Cerebellar cortex (tissue), 1 donor: ENCODE measurements at regions not wholly inside any gene's neighbourhood (a gene's known extent, or its start where the extent isn't known, plus 50 kb on each side); places are given as distances from the start of the nearest gene placed in this dataset.
"Not testable (repeated sequence)": the region's sequence is repeated elsewhere in the genome, so short reads cannot be mapped to it uniquely, and the experiment has no call there.

ENCODE experiments used
- DNase-seq: peaks from one replicate; pipeline ENCODE4 v3.0.0-alpha.2; 2015; ENCODE audit warnings: low spot score

GRCh38 chr13:74730556-74731331, 596.5 kb upstream of the KLF12 start:
- no peak for DNase-seq

- DNase-seq, result no peak
Measured at GRCh38 chr13:74726206-74726605, 592.0 kb upstream of the KLF12 start.

- DNase-seq, result not testable (repeated sequence)
Measured at GRCh38 chr13:74718232-74718842, 584.1 kb upstream of the KLF12 start.

DNA sequence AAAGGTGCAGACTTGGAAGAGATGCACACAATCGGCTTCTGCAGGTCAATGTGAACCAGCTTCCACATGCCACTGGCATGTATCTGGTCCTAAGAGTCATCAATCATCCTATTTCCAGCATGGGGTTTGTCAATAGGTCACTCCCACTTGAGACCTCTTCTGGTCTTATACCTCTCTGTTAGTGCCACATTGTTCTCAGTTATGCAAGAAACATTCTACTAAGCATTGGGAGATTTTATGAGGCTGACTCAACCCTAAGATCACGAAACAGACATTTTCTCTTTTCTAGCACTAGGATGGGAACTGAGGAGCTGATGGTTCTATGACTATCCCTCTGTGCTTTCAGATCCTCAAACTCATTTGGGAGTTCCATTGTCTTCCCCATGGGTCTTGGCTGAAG, 581.5 kb upstream of the KLF12 start:
- DNase-seq, result no peak

GRCh38 chr13:74710006-74710405, 575.8 kb upstream of the KLF12 start:
- no peak for DNase-seq

- DNase-seq, result no peak
Measured at GRCh38 chr13:74709226-74709625, 575.0 kb upstream of the KLF12 start.

- no peak for DNase-seq
Measured at GRCh38 chr13:74708629-74709028, 574.4 kb upstream of the KLF12 start.

DNA sequence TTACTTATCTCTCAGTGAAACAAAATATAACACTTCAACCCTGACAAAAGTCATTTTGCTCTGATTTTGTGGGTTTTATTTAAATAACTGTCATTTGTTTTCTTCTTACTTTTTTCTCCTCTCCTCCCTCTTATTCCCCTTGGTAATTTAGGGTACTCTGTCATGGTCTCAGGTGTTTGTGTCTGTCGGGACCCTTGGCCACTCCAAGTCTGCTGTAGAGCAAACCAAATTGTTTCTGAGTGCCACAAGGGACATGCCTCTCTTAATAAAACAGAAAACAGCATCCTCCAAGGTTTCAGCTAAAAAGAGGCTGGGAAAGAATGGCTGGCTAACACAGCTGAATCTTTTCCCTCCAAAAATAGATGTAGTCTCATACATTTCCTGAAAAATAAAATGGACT, 573.1 kb upstream of the KLF12 start:
- no peak for DNase-seq

DNA sequence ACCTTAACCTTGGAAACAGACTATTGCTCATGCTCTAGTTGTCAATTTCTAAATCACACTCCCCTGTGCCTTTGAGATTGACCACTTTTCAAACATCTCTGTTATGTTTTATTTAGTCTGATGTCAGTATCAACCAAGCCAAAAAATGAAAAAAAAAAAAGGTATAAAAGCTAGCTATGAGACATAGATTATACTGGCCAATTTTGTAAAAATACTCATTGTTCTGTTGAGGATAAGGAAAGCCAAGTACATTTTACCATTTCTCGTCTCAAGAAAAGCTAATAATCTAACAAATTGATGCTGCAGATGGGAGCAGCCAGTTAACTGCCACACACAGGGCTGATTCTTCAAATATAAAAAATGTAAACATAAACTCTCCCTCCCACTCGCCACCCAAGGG, 572.6 kb upstream of the KLF12 start:
- DNase-seq, result no peak

- no peak for DNase-seq
Measured at GRCh38 chr13:74705438-74705837, 571.2 kb upstream of the KLF12 start.

GRCh38 chr13:74703855-74704387, 569.7 kb upstream of the KLF12 start:
- DNase-seq, result no peak

GRCh38 chr13:74696148-74696922, 562.1 kb upstream of the KLF12 start:
- DNase-seq, result no peak

DNA sequence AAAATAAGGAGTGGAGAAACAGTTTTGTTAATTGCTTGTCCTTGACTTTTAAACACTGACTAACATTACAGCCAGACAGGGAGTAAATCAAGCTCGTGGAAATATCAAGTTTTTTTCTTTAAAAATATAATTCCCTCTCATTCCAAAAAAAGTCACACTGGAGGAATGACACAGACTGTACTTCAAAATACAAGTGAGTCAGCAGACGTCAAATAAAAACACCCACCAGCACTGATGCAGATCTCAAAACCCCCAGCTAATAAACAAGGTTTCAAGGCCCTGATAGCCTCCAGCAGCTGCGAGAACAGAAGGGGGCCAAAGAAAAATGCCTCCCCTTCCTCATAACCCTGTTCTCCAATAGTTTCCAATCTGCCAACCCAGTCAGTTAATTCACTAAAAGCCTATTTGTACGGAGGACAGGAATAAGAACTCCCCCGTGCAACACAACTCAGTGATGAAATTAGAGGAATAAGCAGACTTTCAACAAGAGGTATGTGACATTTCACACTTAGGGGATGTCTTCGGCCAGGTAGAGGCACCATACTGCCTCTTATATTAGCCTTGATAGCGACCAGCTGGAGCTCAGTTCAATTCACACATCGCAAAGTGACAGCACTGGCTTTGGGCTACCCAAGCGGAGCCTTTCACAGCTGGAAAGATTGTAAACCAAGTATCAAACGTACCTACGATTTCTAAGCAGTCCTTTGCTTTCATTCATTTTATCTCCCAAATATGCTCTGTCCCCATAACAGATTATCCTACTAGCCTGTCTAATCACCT, 561.0 kb upstream of the KLF12 start:
- no peak for DNase-seq

DNA sequence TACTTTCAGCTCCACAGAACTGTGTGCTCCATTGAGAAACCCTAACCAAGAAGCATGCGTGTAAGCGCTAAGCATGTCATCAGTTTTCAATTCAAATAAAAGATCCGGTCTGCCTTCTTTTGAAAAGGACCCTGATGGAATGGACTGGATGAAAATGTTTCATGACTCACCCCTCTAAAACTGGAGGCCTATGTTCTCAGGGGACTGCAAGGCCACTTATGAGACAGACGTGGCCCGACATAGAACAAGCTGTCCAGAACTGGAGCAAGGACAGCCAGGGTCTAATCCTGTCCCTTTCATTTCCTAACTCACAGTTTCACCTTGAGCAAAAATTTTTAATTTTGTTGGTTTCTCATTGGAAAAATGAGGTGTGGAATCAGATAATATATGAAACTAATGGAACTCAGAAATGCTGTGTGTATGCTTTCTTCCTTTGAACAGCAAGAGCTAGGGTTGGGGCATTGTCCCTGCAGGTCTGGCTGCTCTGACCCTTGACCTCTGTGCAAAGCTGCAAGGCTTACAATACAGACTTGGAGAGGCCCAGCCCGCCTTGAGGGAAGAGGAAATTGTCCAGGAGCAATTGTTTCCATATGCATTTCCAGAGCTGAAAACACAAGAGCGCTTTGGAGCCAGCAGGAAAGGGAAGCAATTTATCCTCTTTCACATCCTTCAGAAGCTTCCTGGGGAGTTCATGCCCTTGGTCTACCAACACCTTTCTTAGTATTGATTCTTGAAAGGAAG, 553.4 kb upstream of the KLF12 start:
- DNase-seq, result no peak

- DNase-seq, result no peak
Measured at GRCh38 chr13:74683411-74683810, 549.2 kb upstream of the KLF12 start.

- no peak for DNase-seq
Measured at GRCh38 chr13:74682746-74683145, 548.5 kb upstream of the KLF12 start.

GRCh38 chr13:74681891-74682290, 547.7 kb upstream of the KLF12 start:
- peak; percentile 16 for DNase-seq

GRCh38 chr13:74678308-74678965, 544.2 kb upstream of the KLF12 start:
- DNase-seq, result no peak

DNA sequence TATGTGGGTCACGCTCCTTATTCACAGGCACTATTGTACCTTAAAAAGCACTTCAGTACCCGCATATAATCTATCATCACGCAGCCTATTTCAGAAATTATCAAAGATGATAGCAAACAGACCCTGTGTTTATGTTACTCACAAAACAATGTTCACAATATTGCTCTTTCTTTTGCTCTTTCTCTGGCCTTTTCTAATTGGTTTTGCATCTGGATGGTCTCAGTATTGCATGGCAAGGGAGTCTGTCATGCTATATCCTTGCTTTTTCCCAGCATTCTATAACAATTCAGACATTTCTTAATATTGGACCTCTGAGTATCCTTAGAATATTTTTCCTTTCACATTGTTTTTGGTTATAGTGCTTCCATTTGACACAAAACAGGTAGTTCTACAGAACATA, 541.8 kb upstream of the KLF12 start:
- DNase-seq, result no peak

DNA sequence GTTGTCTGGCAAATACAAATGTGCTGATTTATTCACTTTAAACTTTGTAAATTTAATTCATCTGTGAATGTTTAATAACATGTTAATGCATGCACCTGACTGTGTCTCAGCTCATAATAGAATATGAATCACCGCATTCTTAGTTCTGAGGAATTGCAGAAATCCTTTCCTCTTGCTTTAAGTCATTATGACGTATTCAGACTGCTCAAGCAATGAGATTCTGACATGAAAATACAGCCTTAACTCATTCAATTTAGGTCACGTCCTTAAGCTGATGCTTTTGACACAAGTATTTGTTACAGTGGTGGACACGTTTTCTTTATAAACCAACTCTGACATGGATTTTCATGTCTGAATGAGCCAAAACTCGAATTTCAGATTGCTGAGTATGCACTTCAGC, 541.0 kb upstream of the KLF12 start:
- DNase-seq, result no peak

- no peak for DNase-seq
Measured at GRCh38 chr13:74674720-74675119, 540.5 kb upstream of the KLF12 start.
